MCF 10A (cell line): ENCODE measurements at regions not wholly inside any gene's neighbourhood (a gene's known extent, or its start where the extent isn't known, plus 50 kb on each side); places are given as distances from the start of the nearest gene placed in this dataset.
"Not testable (repeated sequence)": the region's sequence is repeated elsewhere in the genome, so short reads cannot be mapped to it uniquely, and the experiment has no call there.

ENCODE experiments used
- BruUV-seq: library from RNA; stranded (reverse); fragments of 400-500 nt; replicated peaks from 2 replicates; lab custom pipeline; 2021; lab: Mats Ljungman, UMichigan
- CTCF ChIA-PET: fragments of 300-600 bp; sonication (Branson Sonifier 250); formaldehyde crosslinking; extraction: SDS; loops from one replicate; lab custom pipeline; 2021; ENCODE audit warnings: antibody characterized with exemption, inconsistent platforms; lab: Yijun Ruan, JAX
- POLR2A ChIA-PET: fragments of 300-600, 350-650 bp; sonication (Branson Sonifier 250); formaldehyde crosslinking; extraction: SDS; loops from one replicate; lab custom pipeline; 2020; ENCODE audit warnings: antibody characterized with exemption, inconsistent platforms; lab: Yijun Ruan, JAX
- DNase-seq: peaks from one replicate; pipeline ENCODE4 v3.0.0-alpha.2; 2018; ENCODE audit not compliant: unreplicated experiment
- H3K27ac Mint-ChIP-seq: one replicate; pipeline ENCODE4 v1.8.0; 2022; ENCODE audit warnings: mild to moderate bottlenecking, low read depth, mixed read lengths; ENCODE audit not compliant: unreplicated experiment
- H3K27me3 Mint-ChIP-seq: one replicate; pipeline ENCODE4 v1.8.0; 2022; ENCODE audit warnings: mixed read lengths; ENCODE audit not compliant: insufficient read depth, unreplicated experiment
- H3K36me3 Mint-ChIP-seq: one replicate; pipeline ENCODE4 v1.8.0; 2022; ENCODE audit warnings: mild to moderate bottlenecking, moderate library complexity, mixed read lengths; ENCODE audit not compliant: insufficient read depth, unreplicated experiment
- H3K4me1 Mint-ChIP-seq: one replicate; pipeline ENCODE4 v1.8.0; 2022; ENCODE audit warnings: mixed read lengths; ENCODE audit not compliant: insufficient read depth, unreplicated experiment
- H3K4me3 Mint-ChIP-seq: one replicate; pipeline ENCODE4 v1.8.0; 2022; ENCODE audit warnings: mild to moderate bottlenecking, moderate library complexity, mixed read lengths; ENCODE audit not compliant: unreplicated experiment
- H3K9me3 Mint-ChIP-seq: one replicate; pipeline ENCODE4 v1.8.0; 2022; ENCODE audit warnings: mixed read lengths; ENCODE audit not compliant: unreplicated experiment
- intact Hi-C: fragments of 100-400 bp; cut with micrococcal nuclease; formaldehyde crosslinking; loops from 2 replicates; pipeline ENCODE4 v1.14.1; 2022
- TF ChIP-seq, protein P1 (sequence below): fragments of 200-600 bp; IDR thresholded peaks from one replicate; pipeline ENCODE4 v1.8.0; 2022; ENCODE audit warnings: antibody characterized with exemption, mild to moderate bottlenecking; ENCODE audit not compliant: unreplicated experiment

- intact Hi-C loops, result no loop called here
- Mint-ChIP-seq H3K4me1 (peaks cover 4% of the 10 kb centered on the region), H3K4me3 (no peak overlapping the region), H3K27me3 (no peaks in the 10 kb centered on the region), H3K9me3 (no peaks in the 10 kb centered on the region), H3K27ac (no peak overlapping the region), H3K36me3 (no peaks in the 10 kb centered on the region)
- POLR2A ChIA-PET, result interaction anchor here (0.6 to 2.4 kb wide), 2 partner anchors 8 to 22 kb away, joined by 4 to 7 read pairs; no protein-coding TSS in a partner anchor
- CTCF ChIA-PET, result interaction anchor here (0.6 kb wide), 1 partner anchor 85 kb away, joined by 6 read pairs; no protein-coding TSS in a partner anchor
- DNase-seq, result no peak
- no TSS peak for BruUV-seq
- TF ChIP-seq, protein P1, sequence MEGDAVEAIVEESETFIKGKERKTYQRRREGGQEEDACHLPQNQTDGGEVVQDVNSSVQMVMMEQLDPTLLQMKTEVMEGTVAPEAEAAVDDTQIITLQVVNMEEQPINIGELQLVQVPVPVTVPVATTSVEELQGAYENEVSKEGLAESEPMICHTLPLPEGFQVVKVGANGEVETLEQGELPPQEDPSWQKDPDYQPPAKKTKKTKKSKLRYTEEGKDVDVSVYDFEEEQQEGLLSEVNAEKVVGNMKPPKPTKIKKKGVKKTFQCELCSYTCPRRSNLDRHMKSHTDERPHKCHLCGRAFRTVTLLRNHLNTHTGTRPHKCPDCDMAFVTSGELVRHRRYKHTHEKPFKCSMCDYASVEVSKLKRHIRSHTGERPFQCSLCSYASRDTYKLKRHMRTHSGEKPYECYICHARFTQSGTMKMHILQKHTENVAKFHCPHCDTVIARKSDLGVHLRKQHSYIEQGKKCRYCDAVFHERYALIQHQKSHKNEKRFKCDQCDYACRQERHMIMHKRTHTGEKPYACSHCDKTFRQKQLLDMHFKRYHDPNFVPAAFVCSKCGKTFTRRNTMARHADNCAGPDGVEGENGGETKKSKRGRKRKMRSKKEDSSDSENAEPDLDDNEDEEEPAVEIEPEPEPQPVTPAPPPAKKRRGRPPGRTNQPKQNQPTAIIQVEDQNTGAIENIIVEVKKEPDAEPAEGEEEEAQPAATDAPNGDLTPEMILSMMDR, result no peak
Measured at GRCh38 chr3:190970560-190970959, 108.1 kb upstream of the GMNC start.

- H3K27ac Mint-ChIP-seq, result no peak overlapping the region
- ChIA-PET CTCF (no interaction called here), POLR2A (no interaction called here)
- no peaks in the 10 kb centered on the region for H3K27me3 Mint-ChIP-seq
- intact Hi-C loops, result no loop called here
- H3K9me3 Mint-ChIP-seq, result no peaks in the 10 kb centered on the region
- TF ChIP-seq, protein P1, result no peak
- no peak for DNase-seq
- H3K4me3 Mint-ChIP-seq, result no peak overlapping the region
- H3K36me3 Mint-ChIP-seq, result no peaks in the 10 kb centered on the region
- peaks cover 4% of the 10 kb centered on the region for H3K4me1 Mint-ChIP-seq
- no TSS peak for BruUV-seq
Measured at GRCh38 chr3:190968616-190969015, 106.1 kb upstream of the GMNC start.

GRCh38 chr3:190964931-190965330 is 102.4 kb upstream of the GMNC start:
- H3K36me3 Mint-ChIP-seq, H3K27ac Mint-ChIP-seq: not testable (repeated sequence)

GRCh38 chr3:190959077-190959476 is 96.6 kb upstream of the GMNC start:
- intact Hi-C loops, result no loop called here
- Mint-ChIP-seq H3K4me1 (no peaks in the 10 kb centered on the region), H3K27ac (no peak overlapping the region), H3K27me3 (no peaks in the 10 kb centered on the region), H3K36me3 (no peaks in the 10 kb centered on the region), H3K4me3 (no peak overlapping the region), H3K9me3 (no peaks in the 10 kb centered on the region)
- TF ChIP-seq, protein P1, result no peak
- POLR2A ChIA-PET, result no interaction called here
- DNase-seq, result no peak
- BruUV-seq, result no TSS peak
- CTCF ChIA-PET, result no interaction called here

More at GRCh38 chr3:190964931-190965330, 102.4 kb upstream of the GMNC start:
- H3K4me3 Mint-ChIP-seq, H3K4me1 Mint-ChIP-seq, POLR2A ChIA-PET, DNase-seq, H3K27me3 Mint-ChIP-seq, BruUV-seq, H3K9me3 Mint-ChIP-seq, CTCF ChIA-PET, intact Hi-C loops: not testable (repeated sequence)
